A549 (cell line): ENCODE measurements at regions not wholly inside any gene's neighbourhood (a gene's known extent, or its start where the extent isn't known, plus 50 kb on each side); places are given as distances from the start of the nearest gene placed in this dataset.

ENCODE experiments used
- BHLHE40 ChIP-seq: IDR thresholded peaks from 2 replicates; pipeline ENCODE4 v1.6.1; 2012; ENCODE audit warnings: low read depth, low read length, inconsistent platforms
- CHD2 ChIP-seq: fragments of 150-350 bp; IDR thresholded peaks from 2 replicates; pipeline ENCODE4 v1.6.1; 2014; ENCODE audit warnings: low read length; ENCODE audit not compliant: partially characterized antibody
- CHD4 ChIP-seq: fragments of 200-600 bp; sonication (generic); IDR thresholded peaks from 2 replicates; pipeline ENCODE4 v1.6.1; 2016; ENCODE audit warnings: antibody characterized with exemption, mild to moderate bottlenecking, borderline replicate concordance
- E2F6 ChIP-seq: IDR thresholded peaks from 2 replicates; pipeline ENCODE4 v1.6.1; 2012; ENCODE audit warnings: low read depth, borderline replicate concordance
- JUN ChIP-seq, 2 experiments: fragments of >200 bp; sonication (Bioruptor Twin); formaldehyde crosslinking; IDR thresholded peaks; 2 replicates in 1 of 2; 3 replicates in 1 of 2; pipeline ENCODE4 v1.6.1; 2016 to 2017
- PBX3 ChIP-seq: IDR thresholded peaks from 2 replicates; pipeline ENCODE4 v1.6.1; 2012
- TF ChIP-seq, protein P1 (sequence below): fragments of >200 bp; sonication (Bioruptor Twin); formaldehyde crosslinking; IDR thresholded peaks from 3 replicates; pipeline ENCODE4 v1.5.1; 2016
- TF ChIP-seq, protein P2 (sequence below): fragments of >200 bp; sonication (Bioruptor Twin); formaldehyde crosslinking; IDR thresholded peaks from 3 replicates; pipeline ENCODE4 v1.6.1; 2016

- TF ChIP-seq, protein P1, sequence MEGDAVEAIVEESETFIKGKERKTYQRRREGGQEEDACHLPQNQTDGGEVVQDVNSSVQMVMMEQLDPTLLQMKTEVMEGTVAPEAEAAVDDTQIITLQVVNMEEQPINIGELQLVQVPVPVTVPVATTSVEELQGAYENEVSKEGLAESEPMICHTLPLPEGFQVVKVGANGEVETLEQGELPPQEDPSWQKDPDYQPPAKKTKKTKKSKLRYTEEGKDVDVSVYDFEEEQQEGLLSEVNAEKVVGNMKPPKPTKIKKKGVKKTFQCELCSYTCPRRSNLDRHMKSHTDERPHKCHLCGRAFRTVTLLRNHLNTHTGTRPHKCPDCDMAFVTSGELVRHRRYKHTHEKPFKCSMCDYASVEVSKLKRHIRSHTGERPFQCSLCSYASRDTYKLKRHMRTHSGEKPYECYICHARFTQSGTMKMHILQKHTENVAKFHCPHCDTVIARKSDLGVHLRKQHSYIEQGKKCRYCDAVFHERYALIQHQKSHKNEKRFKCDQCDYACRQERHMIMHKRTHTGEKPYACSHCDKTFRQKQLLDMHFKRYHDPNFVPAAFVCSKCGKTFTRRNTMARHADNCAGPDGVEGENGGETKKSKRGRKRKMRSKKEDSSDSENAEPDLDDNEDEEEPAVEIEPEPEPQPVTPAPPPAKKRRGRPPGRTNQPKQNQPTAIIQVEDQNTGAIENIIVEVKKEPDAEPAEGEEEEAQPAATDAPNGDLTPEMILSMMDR = no peak
- no peak for TF ChIP-seq E2F6
- TF ChIP-seq CHD2 = no peak
- TF ChIP-seq, protein P2, sequence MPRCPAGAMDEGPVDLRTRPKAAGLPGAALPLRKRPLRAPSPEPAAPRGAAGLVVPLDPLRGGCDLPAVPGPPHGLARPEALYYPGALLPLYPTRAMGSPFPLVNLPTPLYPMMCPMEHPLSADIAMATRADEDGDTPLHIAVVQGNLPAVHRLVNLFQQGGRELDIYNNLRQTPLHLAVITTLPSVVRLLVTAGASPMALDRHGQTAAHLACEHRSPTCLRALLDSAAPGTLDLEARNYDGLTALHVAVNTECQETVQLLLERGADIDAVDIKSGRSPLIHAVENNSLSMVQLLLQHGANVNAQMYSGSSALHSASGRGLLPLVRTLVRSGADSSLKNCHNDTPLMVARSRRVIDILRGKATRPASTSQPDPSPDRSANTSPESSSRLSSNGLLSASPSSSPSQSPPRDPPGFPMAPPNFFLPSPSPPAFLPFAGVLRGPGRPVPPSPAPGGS = no peak
- no peak for TF ChIP-seq JUN (IDR thresholded peaks at IDR 0.05)
- no peak for TF ChIP-seq PBX3
- TF ChIP-seq BHLHE40 = no peak
- TF ChIP-seq CHD4 = no peak
Observed at GRCh38 chr2:57864926-57865325, 181.7 kb upstream of the VRK2 start.
